ENCODE measurements at regions not wholly inside any gene's neighbourhood (a gene's known extent, or its start where the extent isn't known, plus 50 kb on each side); places are given as distances from the start of the nearest gene placed in this dataset.
A peak's percentile ranks its signal among the peaks of the same experiment; 100 is the strongest.

GRCh38 chr2:37454851-37455762 lies 110.7 kb downstream of the QPCT start:
- H3K4me1 ChIP-seq (ENCODE audit: control insufficient read depth in 2 of 2, insufficient read depth in 2 of 2, low read length in 2 of 2), result peaks cover 0 to 5% of the 10 kb centered on the region in 2 donors
- no peaks in the 10 kb centered on the region for H3K27me3 ChIP-seq (ENCODE audit: control insufficient read depth in 2 of 2, insufficient read depth in 2 of 2, low read length in 2 of 2)
- H3K27ac ChIP-seq (ENCODE audit: low read depth in 2 of 2, low read length in 2 of 2), result no peak overlapping the region

DNA sequence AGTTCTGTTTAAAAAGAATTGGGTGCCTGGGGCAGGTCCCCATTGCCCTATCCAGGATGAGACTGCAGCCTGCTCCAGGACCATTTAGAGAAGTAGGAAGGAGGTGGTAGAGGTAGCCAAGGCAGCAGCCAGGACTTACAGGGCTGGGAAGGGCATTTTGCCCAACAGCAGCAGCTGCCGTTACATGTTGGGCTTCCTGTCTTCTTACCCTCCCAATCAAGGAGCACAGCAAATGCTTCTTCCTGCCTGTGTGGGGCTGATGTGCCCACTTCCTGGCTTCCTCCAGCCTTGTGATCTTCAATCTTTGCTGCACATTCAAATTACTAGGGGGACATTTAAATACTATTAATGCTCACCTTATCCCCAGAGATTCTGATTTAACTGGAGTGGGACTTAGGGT lies 112.0 kb downstream of the QPCT start:
- no peaks in the 10 kb centered on the region for H3K36me3 ChIP-seq (ENCODE audit: control insufficient read depth in 2 of 2, insufficient read depth in 2 of 2, low read length in 2 of 2)
- H3K4me1 ChIP-seq (ENCODE audit: control insufficient read depth in 2 of 2, insufficient read depth in 2 of 2, low read length in 2 of 2), result peaks cover 0 to 5% of the 10 kb centered on the region in 2 donors
- H3K9me3 ChIP-seq (ENCODE audit: control insufficient read depth in 2 of 2, low read length in 2 of 2), result no peaks in the 10 kb centered on the region
- no peak overlapping the region for H3K9ac ChIP-seq (ENCODE audit: low read depth in 1 of 2, low read length in 2 of 2)
- H3K27ac ChIP-seq (ENCODE audit: low read depth in 2 of 2, low read length in 2 of 2), result no peak overlapping the region
- no peaks in the 10 kb centered on the region for H3K27me3 ChIP-seq (ENCODE audit: control insufficient read depth in 2 of 2, insufficient read depth in 2 of 2, low read length in 2 of 2)
- H3K4me3 ChIP-seq (ENCODE audit: low read length in 2 of 2), result no peak overlapping the region

More at GRCh38 chr2:37454851-37455762, 110.7 kb downstream of the QPCT start:
- Histone ChIP-seq H3K9ac (ENCODE audit: low read depth in 1 of 2, low read length in 2 of 2) (no peak overlapping the region), H3K4me3 (ENCODE audit: low read length in 2 of 2) (no peak overlapping the region), H3K9me3 (ENCODE audit: control insufficient read depth in 2 of 2, low read length in 2 of 2) (no peaks in the 10 kb centered on the region), H3K36me3 (ENCODE audit: control insufficient read depth in 2 of 2, insufficient read depth in 2 of 2, low read length in 2 of 2) (no peaks in the 10 kb centered on the region)

GRCh38 chr2:37457401-37457901 lies 113.0 kb downstream of the QPCT start:
- Histone ChIP-seq H3K4me3 (ENCODE audit: low read length in 2 of 2) (no peak overlapping the region), H3K9me3 (ENCODE audit: control insufficient read depth in 2 of 2, low read length in 2 of 2) (no peaks in the 10 kb centered on the region), H3K9ac (ENCODE audit: low read depth in 1 of 2, low read length in 2 of 2) (no peak overlapping the region), H3K27ac (ENCODE audit: low read depth in 2 of 2, low read length in 2 of 2) (no peak overlapping the region), H3K4me1 (ENCODE audit: control insufficient read depth in 2 of 2, insufficient read depth in 2 of 2, low read length in 2 of 2) (peaks cover 0 to 5% of the 10 kb centered on the region in 2 donors), H3K27me3 (ENCODE audit: control insufficient read depth in 2 of 2, insufficient read depth in 2 of 2, low read length in 2 of 2) (no peaks in the 10 kb centered on the region), H3K36me3 (ENCODE audit: control insufficient read depth in 2 of 2, insufficient read depth in 2 of 2, low read length in 2 of 2) (no peaks in the 10 kb centered on the region)

- H3K4me1 ChIP-seq (ENCODE audit: control insufficient read depth in 2 of 2, insufficient read depth in 2 of 2, low read length in 2 of 2), result peaks cover 0 to 5% of the 10 kb centered on the region in 2 donors
- no peak overlapping the region for H3K27ac ChIP-seq (ENCODE audit: low read depth in 2 of 2, low read length in 2 of 2)
- no peaks in the 10 kb centered on the region for H3K36me3 ChIP-seq (ENCODE audit: control insufficient read depth in 2 of 2, insufficient read depth in 2 of 2, low read length in 2 of 2)
- no peak overlapping the region for H3K9ac ChIP-seq (ENCODE audit: low read depth in 1 of 2, low read length in 2 of 2)
- H3K4me3 ChIP-seq (ENCODE audit: low read length in 2 of 2), result no peak overlapping the region
- H3K27me3 ChIP-seq (ENCODE audit: control insufficient read depth in 2 of 2, insufficient read depth in 2 of 2, low read length in 2 of 2), result no peaks in the 10 kb centered on the region
- H3K9me3 ChIP-seq (ENCODE audit: control insufficient read depth in 2 of 2, low read length in 2 of 2), result no peaks in the 10 kb centered on the region
Observed at GRCh38 chr2:37458133-37458532, 113.7 kb downstream of the QPCT start.

DNA sequence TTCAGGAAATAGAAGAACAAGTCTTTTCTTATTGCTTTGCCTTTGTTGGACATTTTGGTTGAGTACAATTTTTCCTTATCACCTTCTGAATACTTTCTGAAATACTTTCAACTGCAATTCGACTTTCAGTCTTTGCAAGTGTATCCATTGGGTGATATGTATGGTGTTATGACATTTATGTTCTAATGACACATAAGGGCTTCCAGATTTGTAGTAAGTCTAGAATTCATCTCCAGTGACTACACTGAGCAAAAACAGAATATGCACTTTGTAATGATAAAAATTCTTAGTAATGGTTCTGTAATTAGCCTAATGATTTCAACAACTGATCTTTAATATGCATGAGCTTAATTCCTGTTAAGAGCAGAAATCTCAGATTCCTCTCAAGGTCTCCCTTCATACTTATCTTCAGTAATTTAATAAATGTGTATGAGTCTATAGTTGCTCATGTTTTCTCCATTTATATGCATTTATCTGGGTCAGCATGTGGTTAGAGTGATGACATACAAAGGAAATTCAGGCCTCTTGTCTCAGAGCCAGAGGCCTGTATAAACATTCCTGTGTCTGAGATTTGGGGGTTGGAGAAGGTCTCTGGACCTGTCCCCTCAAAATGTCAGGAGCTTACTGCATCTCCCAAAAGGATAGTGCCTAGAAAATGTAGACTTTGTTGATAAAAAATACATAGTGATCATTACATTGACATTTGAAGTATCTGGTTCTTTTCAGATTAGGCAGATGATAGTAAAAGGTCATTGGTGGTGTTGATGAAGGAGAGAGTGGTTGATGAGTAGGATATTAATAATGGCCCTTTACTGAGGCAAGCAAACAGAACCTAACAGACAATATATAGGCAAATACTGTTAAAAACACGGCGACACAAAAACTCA lies 114.9 kb downstream of the QPCT start:
- Histone ChIP-seq H3K27ac (ENCODE audit: low read depth in 2 of 2, low read length in 2 of 2) (peak overlapping the region; percentile 19 to 26), H3K36me3 (ENCODE audit: control insufficient read depth in 2 of 2, insufficient read depth in 2 of 2, low read length in 2 of 2) (no peaks in the 10 kb centered on the region), H3K27me3 (ENCODE audit: control insufficient read depth in 2 of 2, insufficient read depth in 2 of 2, low read length in 2 of 2) (no peaks in the 10 kb centered on the region), H3K4me3 (ENCODE audit: low read length in 2 of 2) (no peak overlapping the region), H3K4me1 (ENCODE audit: control insufficient read depth in 2 of 2, insufficient read depth in 2 of 2, low read length in 2 of 2) (peaks cover 0 to 5% of the 10 kb centered on the region in 2 donors), H3K9ac (ENCODE audit: low read depth in 1 of 2, low read length in 2 of 2) (no peak overlapping the region), H3K9me3 (ENCODE audit: control insufficient read depth in 2 of 2, low read length in 2 of 2) (no peaks in the 10 kb centered on the region)

GRCh38 chr2:37460896-37461229 lies 116.4 kb downstream of the QPCT start:
- no peaks in the 10 kb centered on the region for H3K9me3 ChIP-seq (ENCODE audit: control insufficient read depth in 2 of 2, low read length in 2 of 2)
- H3K36me3 ChIP-seq (ENCODE audit: control insufficient read depth in 2 of 2, insufficient read depth in 2 of 2, low read length in 2 of 2), result no peaks in the 10 kb centered on the region
- H3K27ac ChIP-seq (ENCODE audit: low read depth in 2 of 2, low read length in 2 of 2), result peak overlapping the region; percentile 26 to 44
- H3K27me3 ChIP-seq (ENCODE audit: control insufficient read depth in 2 of 2, insufficient read depth in 2 of 2, low read length in 2 of 2), result no peaks in the 10 kb centered on the region
- peaks cover 0 to 5% of the 10 kb centered on the region in 2 donors for H3K4me1 ChIP-seq (ENCODE audit: control insufficient read depth in 2 of 2, insufficient read depth in 2 of 2, low read length in 2 of 2)
- H3K4me3 ChIP-seq (ENCODE audit: low read length in 2 of 2), result no peak overlapping the region
- H3K9ac ChIP-seq (ENCODE audit: low read depth in 1 of 2, low read length in 2 of 2), result no peak overlapping the region

- peaks cover 0 to 5% of the 10 kb centered on the region in 2 donors for H3K4me1 ChIP-seq (ENCODE audit: control insufficient read depth in 2 of 2, insufficient read depth in 2 of 2, low read length in 2 of 2)
- no peak overlapping the region for H3K27ac ChIP-seq (ENCODE audit: low read depth in 2 of 2, low read length in 2 of 2)
- no peak overlapping the region for H3K9ac ChIP-seq (ENCODE audit: low read depth in 1 of 2, low read length in 2 of 2)
- no peaks in the 10 kb centered on the region for H3K9me3 ChIP-seq (ENCODE audit: control insufficient read depth in 2 of 2, low read length in 2 of 2)
- H3K36me3 ChIP-seq (ENCODE audit: control insufficient read depth in 2 of 2, insufficient read depth in 2 of 2, low read length in 2 of 2), result no peaks in the 10 kb centered on the region
- no peak overlapping the region for H3K4me3 ChIP-seq (ENCODE audit: low read length in 2 of 2)
- H3K27me3 ChIP-seq (ENCODE audit: control insufficient read depth in 2 of 2, insufficient read depth in 2 of 2, low read length in 2 of 2), result no peaks in the 10 kb centered on the region
Observed at GRCh38 chr2:37464067-37464466, 119.6 kb downstream of the QPCT start.

GRCh38 chr2:37466533-37467222 lies 122.2 kb downstream of the QPCT start:
- Histone ChIP-seq H3K4me1 (ENCODE audit: control insufficient read depth in 2 of 2, insufficient read depth in 2 of 2, low read length in 2 of 2) (no peaks in the 10 kb centered on the region), H3K4me3 (ENCODE audit: low read length in 2 of 2) (no peak overlapping the region), H3K36me3 (ENCODE audit: control insufficient read depth in 2 of 2, insufficient read depth in 2 of 2, low read length in 2 of 2) (no peaks in the 10 kb centered on the region), H3K9ac (ENCODE audit: low read depth in 1 of 2, low read length in 2 of 2) (no peak overlapping the region), H3K27me3 (ENCODE audit: control insufficient read depth in 2 of 2, insufficient read depth in 2 of 2, low read length in 2 of 2) (no peaks in the 10 kb centered on the region), H3K27ac (ENCODE audit: low read depth in 2 of 2, low read length in 2 of 2) (no peak overlapping the region), H3K9me3 (ENCODE audit: control insufficient read depth in 2 of 2, low read length in 2 of 2) (no peaks in the 10 kb centered on the region)

- no peaks in the 10 kb centered on the region for H3K36me3 ChIP-seq (ENCODE audit: control insufficient read depth in 2 of 2, insufficient read depth in 2 of 2, low read length in 2 of 2)
- no peak overlapping the region for H3K27ac ChIP-seq (ENCODE audit: low read depth in 2 of 2, low read length in 2 of 2)
- H3K4me1 ChIP-seq (ENCODE audit: control insufficient read depth in 2 of 2, insufficient read depth in 2 of 2, low read length in 2 of 2), result no peaks in the 10 kb centered on the region
- no peak overlapping the region for H3K9ac ChIP-seq (ENCODE audit: low read depth in 1 of 2, low read length in 2 of 2)
- H3K4me3 ChIP-seq (ENCODE audit: low read length in 2 of 2), result no peak overlapping the region
- H3K27me3 ChIP-seq (ENCODE audit: control insufficient read depth in 2 of 2, insufficient read depth in 2 of 2, low read length in 2 of 2), result no peaks in the 10 kb centered on the region
- H3K9me3 ChIP-seq (ENCODE audit: control insufficient read depth in 2 of 2, low read length in 2 of 2), result no peaks in the 10 kb centered on the region
Observed at GRCh38 chr2:37468170-37468569, 123.7 kb downstream of the QPCT start.
